A673 (cell line): ENCODE measurements at regions not wholly inside any gene's neighbourhood (a gene's known extent, or its start where the extent isn't known, plus 50 kb on each side); places are given as distances from the start of the nearest gene placed in this dataset.

Source experiments
- EZH2 ChIP-seq: fragments of 200-600 bp; sonication (generic); IDR thresholded peaks from 2 replicates; pipeline ENCODE4 v1.6.1; 2017; ENCODE audit warnings: borderline replicate concordance, low read depth, mild to moderate bottlenecking, mixed read lengths, antibody characterized with exemption, low read length; ENCODE audit not compliant: poor library complexity, severe bottlenecking
- TF ChIP-seq, protein P1 (sequence below): fragments of 300-800, 200-600 bp; sonication (generic); conservative IDR thresholded peaks from 2 replicates; pipeline ENCODE4 v1.5.1; 2017; ENCODE audit warnings: low read depth, mild to moderate bottlenecking, antibody characterized with exemption, low read length, moderate library complexity, mixed read lengths

DNA sequence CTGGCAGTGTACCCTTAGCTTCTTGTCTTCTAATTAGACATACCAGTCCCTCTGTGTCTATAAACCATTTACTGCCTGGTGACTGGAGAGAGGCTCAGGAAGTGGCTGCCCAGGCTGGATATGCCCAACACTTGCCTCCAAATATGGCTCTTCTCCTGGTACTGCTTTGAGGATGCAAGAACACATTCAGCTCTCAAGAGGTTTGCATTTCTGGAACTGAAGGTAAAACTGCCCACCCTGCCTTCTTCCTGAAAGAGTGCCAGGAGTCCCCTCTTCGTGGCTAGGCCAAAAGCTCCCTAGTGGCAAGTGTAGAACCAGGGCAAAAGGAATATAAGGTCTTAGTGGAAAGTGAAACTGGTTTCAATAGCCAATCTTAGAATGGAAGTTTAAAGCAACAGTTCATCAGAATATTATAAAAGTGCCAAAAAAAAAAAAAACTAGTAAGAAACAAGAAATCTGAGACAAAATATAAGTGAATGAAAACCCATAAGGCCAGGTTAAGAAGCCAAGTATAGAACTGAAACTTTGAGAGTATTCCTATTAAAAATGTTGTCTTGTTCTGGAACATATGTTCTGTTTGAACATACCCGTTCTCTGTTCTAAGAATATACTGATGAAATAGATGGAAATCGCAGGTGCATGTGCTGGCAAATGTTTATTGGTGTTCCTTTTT, 77.2 kb upstream of the CTTNBP2NL start:
- no peak for TF ChIP-seq EZH2
- TF ChIP-seq, protein P1, sequence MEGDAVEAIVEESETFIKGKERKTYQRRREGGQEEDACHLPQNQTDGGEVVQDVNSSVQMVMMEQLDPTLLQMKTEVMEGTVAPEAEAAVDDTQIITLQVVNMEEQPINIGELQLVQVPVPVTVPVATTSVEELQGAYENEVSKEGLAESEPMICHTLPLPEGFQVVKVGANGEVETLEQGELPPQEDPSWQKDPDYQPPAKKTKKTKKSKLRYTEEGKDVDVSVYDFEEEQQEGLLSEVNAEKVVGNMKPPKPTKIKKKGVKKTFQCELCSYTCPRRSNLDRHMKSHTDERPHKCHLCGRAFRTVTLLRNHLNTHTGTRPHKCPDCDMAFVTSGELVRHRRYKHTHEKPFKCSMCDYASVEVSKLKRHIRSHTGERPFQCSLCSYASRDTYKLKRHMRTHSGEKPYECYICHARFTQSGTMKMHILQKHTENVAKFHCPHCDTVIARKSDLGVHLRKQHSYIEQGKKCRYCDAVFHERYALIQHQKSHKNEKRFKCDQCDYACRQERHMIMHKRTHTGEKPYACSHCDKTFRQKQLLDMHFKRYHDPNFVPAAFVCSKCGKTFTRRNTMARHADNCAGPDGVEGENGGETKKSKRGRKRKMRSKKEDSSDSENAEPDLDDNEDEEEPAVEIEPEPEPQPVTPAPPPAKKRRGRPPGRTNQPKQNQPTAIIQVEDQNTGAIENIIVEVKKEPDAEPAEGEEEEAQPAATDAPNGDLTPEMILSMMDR: no peak
